ENCODE measurements at regions not wholly inside any gene's neighbourhood (a gene's known extent, or its start where the extent isn't known, plus 50 kb on each side); places are given as distances from the start of the nearest gene placed in this dataset.

DNA sequence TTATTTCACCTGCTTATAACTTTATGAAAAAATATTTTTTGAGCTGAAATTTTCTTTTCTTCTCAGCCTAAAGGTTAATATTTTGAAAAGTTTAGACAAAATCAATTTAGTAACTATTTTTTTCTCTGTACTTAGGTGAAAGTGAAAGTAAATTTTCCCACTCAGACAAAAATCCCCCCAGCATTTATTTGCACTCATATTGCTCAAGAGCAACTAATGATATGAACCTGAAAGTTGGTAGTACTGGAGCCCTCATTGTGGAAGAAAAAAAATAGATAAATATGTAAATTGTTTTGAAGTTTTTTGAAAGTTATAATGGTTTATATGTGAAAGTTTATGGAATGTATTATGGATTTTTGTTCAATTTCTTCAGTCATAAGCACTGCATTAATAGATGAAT, 1005.9 kb upstream of the ATXN7L3B start:
- DNase-seq (ENCODE audit: low read depth, low spot score), result no peak
- CTCF ChIA-PET, result no interaction called here
- Histone ChIP-seq H3K9me3 (ENCODE audit: control insufficient read depth, insufficient read depth, low read length) (peaks cover 7% of the 10 kb centered on the region), H3K27me3 (ENCODE audit: control insufficient read depth, insufficient read depth, low read length) (no peaks in the 10 kb centered on the region), H3K27ac (ENCODE audit: low read depth, low read length) (no peak overlapping the region), H3K4me3 (ENCODE audit: low read depth, low read length) (no peak overlapping the region)
- TF ChIP-seq, protein P1, sequence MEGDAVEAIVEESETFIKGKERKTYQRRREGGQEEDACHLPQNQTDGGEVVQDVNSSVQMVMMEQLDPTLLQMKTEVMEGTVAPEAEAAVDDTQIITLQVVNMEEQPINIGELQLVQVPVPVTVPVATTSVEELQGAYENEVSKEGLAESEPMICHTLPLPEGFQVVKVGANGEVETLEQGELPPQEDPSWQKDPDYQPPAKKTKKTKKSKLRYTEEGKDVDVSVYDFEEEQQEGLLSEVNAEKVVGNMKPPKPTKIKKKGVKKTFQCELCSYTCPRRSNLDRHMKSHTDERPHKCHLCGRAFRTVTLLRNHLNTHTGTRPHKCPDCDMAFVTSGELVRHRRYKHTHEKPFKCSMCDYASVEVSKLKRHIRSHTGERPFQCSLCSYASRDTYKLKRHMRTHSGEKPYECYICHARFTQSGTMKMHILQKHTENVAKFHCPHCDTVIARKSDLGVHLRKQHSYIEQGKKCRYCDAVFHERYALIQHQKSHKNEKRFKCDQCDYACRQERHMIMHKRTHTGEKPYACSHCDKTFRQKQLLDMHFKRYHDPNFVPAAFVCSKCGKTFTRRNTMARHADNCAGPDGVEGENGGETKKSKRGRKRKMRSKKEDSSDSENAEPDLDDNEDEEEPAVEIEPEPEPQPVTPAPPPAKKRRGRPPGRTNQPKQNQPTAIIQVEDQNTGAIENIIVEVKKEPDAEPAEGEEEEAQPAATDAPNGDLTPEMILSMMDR (IDR thresholded peaks at IDR 0.05; ENCODE audit: low read depth, low read length), result no peak
- POLR2A ChIA-PET, result no interaction called here

DNA sequence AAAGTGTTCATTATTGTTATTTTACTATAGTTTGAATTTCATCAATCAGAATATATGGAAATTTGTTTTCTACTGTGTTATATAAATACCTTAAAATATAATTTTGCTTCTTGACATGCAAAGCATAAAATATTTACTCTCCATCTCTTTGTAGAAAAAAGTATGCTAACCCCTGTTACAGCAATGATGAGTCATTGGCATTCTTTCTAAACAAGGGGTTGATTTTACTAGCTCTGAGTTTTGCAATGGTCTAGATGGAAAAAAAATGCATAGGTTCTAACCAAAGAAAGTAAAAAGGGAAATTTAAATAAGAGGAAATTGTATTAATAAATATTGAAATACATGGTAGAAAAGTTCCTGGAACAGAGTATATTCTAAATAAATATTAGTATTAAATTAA, 990.2 kb upstream of the ATXN7L3B start:
- ChIA-PET CTCF (no interaction called here), POLR2A (no interaction called here)
- H3K9me3 ChIP-seq (ENCODE audit: control insufficient read depth, insufficient read depth, low read length), result peaks cover 3% of the 10 kb centered on the region; the same call in 1 of the 2 replicates
- no peak for DNase-seq (ENCODE audit: low read depth, low spot score)
- TF ChIP-seq, protein P1 (IDR thresholded peaks at IDR 0.05; ENCODE audit: low read depth, low read length), result no peak
- H3K27ac ChIP-seq (ENCODE audit: low read depth, low read length), result no peak overlapping the region
- no peak overlapping the region for H3K4me3 ChIP-seq (ENCODE audit: low read depth, low read length)
- H3K27me3 ChIP-seq (ENCODE audit: control insufficient read depth, insufficient read depth, low read length), result no peaks in the 10 kb centered on the region

DNA sequence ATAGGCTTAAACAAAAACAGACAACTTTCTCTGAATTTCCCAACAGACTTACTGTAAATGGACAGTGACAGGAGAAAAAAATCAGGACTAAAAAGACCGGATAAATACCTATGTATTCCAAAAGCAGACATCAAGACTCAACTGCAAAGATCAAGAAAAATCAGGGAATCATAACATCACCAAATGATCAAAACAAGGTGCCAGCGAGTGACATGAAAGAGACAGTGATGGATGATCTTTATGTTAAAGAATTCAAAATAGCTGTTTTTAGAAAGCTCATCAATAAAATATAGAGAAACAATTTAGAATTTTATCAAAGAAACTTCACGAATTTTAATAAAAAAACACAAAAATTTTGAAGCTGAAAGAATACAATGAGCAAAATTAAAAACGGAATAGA, 952.5 kb upstream of the ATXN7L3B start:
- Histone ChIP-seq H3K9me3 (ENCODE audit: control insufficient read depth, insufficient read depth, low read length) (peaks cover 15% of the 10 kb centered on the region), H3K4me3 (ENCODE audit: low read depth, low read length) (no peak overlapping the region), H3K27me3 (ENCODE audit: control insufficient read depth, insufficient read depth, low read length) (no peaks in the 10 kb centered on the region), H3K27ac (ENCODE audit: low read depth, low read length) (no peak overlapping the region)
- TF ChIP-seq, protein P1 (IDR thresholded peaks at IDR 0.05; ENCODE audit: low read depth, low read length), result no peak
- no peak for DNase-seq (ENCODE audit: low read depth, low spot score)
- ChIA-PET POLR2A (no interaction called here), CTCF (no interaction called here)

DNA sequence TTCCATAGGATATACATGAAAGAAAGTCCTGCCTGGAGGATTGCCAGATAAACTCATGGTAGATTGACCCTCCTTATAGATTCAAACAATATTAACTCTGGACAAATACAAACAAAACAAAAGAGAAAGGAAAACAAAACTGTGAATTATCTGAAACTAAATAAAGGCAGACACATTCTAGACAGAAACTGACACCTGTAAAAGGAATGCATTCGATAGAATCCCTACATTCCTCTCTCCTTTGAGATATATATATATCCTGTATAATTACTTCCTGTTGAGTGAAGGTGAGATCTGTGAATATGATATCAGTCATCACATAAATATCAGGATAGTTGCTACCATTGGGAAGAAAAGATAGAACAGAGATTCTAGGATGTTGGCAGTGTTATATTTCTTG, 948.4 kb upstream of the ATXN7L3B start:
- ChIA-PET POLR2A (no interaction called here), CTCF (no interaction called here)
- no peak overlapping the region for H3K27ac ChIP-seq (ENCODE audit: low read depth, low read length)
- TF ChIP-seq, protein P1 (IDR thresholded peaks at IDR 0.05; ENCODE audit: low read depth, low read length), result no peak
- no peak for DNase-seq (ENCODE audit: low read depth, low spot score)
- H3K4me3 ChIP-seq (ENCODE audit: low read depth, low read length), result no peak overlapping the region
- peaks cover 8% of the 10 kb centered on the region for H3K9me3 ChIP-seq (ENCODE audit: control insufficient read depth, insufficient read depth, low read length)
- no peaks in the 10 kb centered on the region for H3K27me3 ChIP-seq (ENCODE audit: control insufficient read depth, insufficient read depth, low read length)

DNA sequence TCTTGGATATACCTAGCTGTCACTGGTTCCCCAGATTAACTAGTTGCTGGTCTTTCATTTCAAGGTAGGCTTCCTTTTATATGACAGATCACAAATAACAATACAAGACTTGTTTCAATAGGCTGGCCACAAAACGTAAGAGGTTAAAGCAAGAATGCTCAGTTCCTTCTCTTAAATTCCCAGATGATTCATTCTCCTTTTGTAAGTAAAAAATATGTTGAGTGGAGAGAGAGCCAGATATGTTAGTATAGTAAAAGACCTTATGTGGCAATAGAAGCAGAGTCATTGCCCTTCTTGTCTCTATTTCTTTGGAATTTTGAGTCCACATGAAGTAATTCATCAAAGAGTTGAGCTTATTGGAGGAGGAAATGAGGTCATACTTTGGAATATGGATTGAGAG, 939.0 kb upstream of the ATXN7L3B start:
- Histone ChIP-seq H3K27me3 (ENCODE audit: control insufficient read depth, insufficient read depth, low read length) (no peaks in the 10 kb centered on the region), H3K27ac (ENCODE audit: low read depth, low read length) (no peak overlapping the region), H3K4me3 (ENCODE audit: low read depth, low read length) (no peak overlapping the region), H3K9me3 (ENCODE audit: control insufficient read depth, insufficient read depth, low read length) (no peaks in the 10 kb centered on the region)
- ChIA-PET POLR2A (no interaction called here), CTCF (no interaction called here)
- no peak for DNase-seq (ENCODE audit: low read depth, low spot score)
- TF ChIP-seq, protein P1 (IDR thresholded peaks at IDR 0.05; ENCODE audit: low read depth, low read length), result no peak

Data from AG04450 (cell line).